ENCODE measurements at regions not wholly inside any gene's neighbourhood (a gene's known extent, or its start where the extent isn't known, plus 50 kb on each side); places are given as distances from the start of the nearest gene placed in this dataset.

DNA sequence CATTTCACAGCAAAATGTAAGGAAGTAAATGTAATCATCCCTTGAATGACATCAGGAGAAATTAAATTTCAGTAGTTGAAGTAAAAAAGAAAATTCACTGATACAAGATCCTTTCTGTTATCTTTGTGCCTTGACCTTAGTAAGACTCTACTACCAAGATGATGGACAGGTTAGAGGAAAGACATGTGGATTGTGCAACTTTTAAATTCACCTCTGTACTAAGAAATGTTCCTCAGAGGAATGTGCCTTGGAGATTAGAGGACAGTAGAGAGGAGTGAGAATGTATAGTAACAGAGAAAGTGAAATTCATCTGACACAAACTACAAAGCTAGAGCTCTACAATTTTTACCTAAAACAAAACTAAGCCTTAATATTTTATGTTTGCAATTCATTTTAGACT, 375.3 kb downstream of the PLOD2 start:
- Histone ChIP-seq H3K27ac (no peak overlapping the region), H3K36me3 (no peaks in the 10 kb centered on the region), H3K4me1 (no peaks in the 10 kb centered on the region), H3K27me3 (no peaks in the 10 kb centered on the region), H3K9me3 (no peaks in the 10 kb centered on the region), H3K4me3 (no peak overlapping the region)
- intact Hi-C loops (cut with DNase I), result no loop called here
- DNase-seq (ENCODE audit: extremely low spot score in 2 of 2), result no peak
- TF ChIP-seq POLR2A (IDR thresholded peaks at IDR 0.05) (no peak), POLR2AphosphoS5 (IDR thresholded peaks at IDR 0.05; ENCODE audit: insufficient read depth in 1 of 2, low read depth in 1 of 2) (no peak)
- TF ChIP-seq, protein P1, sequence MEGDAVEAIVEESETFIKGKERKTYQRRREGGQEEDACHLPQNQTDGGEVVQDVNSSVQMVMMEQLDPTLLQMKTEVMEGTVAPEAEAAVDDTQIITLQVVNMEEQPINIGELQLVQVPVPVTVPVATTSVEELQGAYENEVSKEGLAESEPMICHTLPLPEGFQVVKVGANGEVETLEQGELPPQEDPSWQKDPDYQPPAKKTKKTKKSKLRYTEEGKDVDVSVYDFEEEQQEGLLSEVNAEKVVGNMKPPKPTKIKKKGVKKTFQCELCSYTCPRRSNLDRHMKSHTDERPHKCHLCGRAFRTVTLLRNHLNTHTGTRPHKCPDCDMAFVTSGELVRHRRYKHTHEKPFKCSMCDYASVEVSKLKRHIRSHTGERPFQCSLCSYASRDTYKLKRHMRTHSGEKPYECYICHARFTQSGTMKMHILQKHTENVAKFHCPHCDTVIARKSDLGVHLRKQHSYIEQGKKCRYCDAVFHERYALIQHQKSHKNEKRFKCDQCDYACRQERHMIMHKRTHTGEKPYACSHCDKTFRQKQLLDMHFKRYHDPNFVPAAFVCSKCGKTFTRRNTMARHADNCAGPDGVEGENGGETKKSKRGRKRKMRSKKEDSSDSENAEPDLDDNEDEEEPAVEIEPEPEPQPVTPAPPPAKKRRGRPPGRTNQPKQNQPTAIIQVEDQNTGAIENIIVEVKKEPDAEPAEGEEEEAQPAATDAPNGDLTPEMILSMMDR (IDR thresholded peaks at IDR 0.05), result no peak

DNA sequence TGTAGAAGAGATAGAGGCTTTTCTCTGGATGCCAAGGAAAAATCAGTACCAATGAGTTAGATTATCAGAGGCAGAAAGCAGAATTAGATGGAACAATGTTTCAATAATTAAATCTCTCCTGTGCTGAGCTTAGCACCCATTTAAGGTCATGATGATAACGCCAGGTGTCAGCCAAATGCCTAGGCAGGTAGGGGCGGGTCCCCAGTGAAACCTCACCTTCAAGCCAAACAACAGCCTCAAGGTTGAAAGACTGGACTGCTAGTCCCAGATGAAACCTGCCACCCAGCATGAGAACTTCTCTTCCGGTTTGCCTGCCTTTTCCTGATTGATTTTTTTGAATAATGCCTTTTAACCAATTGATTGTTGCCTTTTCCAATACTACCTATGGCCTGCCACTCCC, 363.0 kb downstream of the PLOD2 start:
- Histone ChIP-seq H3K4me1 (no peaks in the 10 kb centered on the region), H3K4me3 (no peak overlapping the region), H3K9me3 (no peaks in the 10 kb centered on the region), H3K27ac (no peak overlapping the region), H3K27me3 (no peaks in the 10 kb centered on the region), H3K36me3 (no peaks in the 10 kb centered on the region)
- TF ChIP-seq, protein P1 (IDR thresholded peaks at IDR 0.05), result no peak
- TF ChIP-seq POLR2AphosphoS5 (IDR thresholded peaks at IDR 0.05; ENCODE audit: insufficient read depth in 1 of 2, low read depth in 1 of 2) (no peak), POLR2A (IDR thresholded peaks at IDR 0.05) (no peak)
- intact Hi-C loops (cut with DNase I), result no loop called here
- DNase-seq (ENCODE audit: extremely low spot score in 2 of 2), result no peak

DNA sequence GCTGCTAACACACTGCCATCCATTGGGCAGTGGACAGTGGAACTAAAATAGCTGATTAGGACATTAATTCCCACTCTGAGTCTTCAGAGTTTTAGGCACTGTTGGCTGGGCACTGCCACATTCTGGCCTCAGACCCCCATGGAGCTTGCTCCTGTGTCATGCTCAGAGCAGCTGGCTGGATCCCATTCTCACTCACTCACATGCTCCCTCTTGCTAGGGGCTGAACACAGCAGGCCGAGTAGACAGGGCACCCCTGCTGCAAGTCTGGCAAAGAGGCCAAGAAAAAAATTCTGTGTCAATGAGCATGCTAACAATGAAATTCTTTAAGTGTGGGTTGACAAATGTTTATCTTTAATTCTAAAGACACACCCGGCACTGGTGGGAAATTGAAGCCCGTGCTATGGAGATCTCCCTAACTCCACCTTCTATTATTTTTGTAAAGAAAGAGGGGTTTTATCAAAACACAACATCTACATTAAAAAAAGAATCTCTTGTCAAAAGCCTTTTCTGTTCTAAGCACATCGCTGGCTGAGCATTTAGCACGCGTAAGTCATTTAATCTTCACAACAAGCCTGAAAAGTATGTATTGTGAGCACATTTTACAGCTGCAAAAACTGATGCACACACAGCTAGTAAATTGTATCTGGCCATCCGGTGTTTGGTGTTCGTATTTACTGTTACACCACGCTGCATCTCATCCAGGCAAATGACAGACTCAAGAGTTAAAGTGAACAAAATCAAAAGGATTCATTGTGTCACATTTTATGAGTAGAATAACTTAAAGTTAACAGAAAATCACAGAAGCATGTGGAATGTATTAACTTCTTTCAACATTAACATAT, 362.1 kb downstream of the PLOD2 start:
- H3K27ac ChIP-seq, result no peak overlapping the region
- no peaks in the 10 kb centered on the region for H3K9me3 ChIP-seq
- no peaks in the 10 kb centered on the region for H3K36me3 ChIP-seq
- DNase-seq (ENCODE audit: extremely low spot score in 2 of 2), result no peak
- TF ChIP-seq POLR2A (IDR thresholded peaks at IDR 0.05) (no peak), POLR2AphosphoS5 (IDR thresholded peaks at IDR 0.05; ENCODE audit: insufficient read depth in 1 of 2, low read depth in 1 of 2) (no peak)
- TF ChIP-seq, protein P1 (IDR thresholded peaks at IDR 0.05), result no peak
- H3K4me3 ChIP-seq, result no peak overlapping the region
- H3K4me1 ChIP-seq, result no peaks in the 10 kb centered on the region
- H3K27me3 ChIP-seq, result no peaks in the 10 kb centered on the region
- intact Hi-C loops (cut with DNase I), result no loop called here

DNA sequence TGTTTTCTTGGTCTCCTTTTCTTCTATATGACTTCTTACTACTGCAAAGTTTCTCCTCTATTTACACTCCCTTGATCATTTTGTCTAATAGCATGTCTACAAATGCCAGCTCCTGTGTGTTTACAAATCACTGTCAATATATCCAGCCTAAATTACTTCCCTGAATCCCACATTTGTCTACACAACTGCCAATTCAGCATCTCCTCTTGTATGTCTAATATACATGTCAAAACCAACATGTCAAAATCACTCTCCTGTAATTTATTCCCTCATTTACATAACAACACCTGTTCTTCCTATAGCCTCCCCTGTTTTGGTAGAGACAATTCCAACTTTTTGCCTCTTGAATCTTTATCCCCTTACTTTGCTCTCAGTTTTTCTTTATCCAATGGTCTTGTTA, 359.3 kb downstream of the PLOD2 start:
- no peak for DNase-seq (ENCODE audit: extremely low spot score in 2 of 2)
- Histone ChIP-seq H3K4me1 (no peaks in the 10 kb centered on the region), H3K27ac (no peak overlapping the region), H3K4me3 (no peak overlapping the region), H3K36me3 (no peaks in the 10 kb centered on the region), H3K27me3 (no peaks in the 10 kb centered on the region), H3K9me3 (no peaks in the 10 kb centered on the region)
- intact Hi-C loops (cut with DNase I), result no loop called here
- no peak for TF ChIP-seq POLR2AphosphoS5 (IDR thresholded peaks at IDR 0.05; ENCODE audit: insufficient read depth in 1 of 2, low read depth in 1 of 2)
- TF ChIP-seq, protein P1 (IDR thresholded peaks at IDR 0.05), result no peak
- no peak for TF ChIP-seq POLR2A (IDR thresholded peaks at IDR 0.05)

DNA sequence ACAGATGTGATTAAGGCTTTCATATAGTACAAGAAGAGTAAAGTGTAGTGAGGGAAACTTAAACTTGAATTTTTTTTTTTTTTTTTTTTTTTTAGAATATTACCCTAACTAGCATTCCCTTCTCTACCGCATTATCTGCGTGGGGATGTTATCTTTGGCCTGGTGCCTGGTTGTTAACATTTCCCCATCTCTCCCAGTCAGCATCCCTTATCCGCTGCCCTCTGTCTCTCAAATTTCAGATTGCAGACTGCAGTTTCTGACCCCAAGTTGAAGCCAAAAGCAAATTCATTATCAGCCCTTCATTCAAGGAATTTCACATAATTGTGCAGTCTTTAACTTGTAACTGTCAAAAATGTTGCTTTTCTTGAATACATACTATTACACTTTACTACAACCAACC, 353.0 kb downstream of the PLOD2 start:
- Histone ChIP-seq H3K4me3 (no peak overlapping the region), H3K27me3 (no peaks in the 10 kb centered on the region), H3K4me1 (no peaks in the 10 kb centered on the region), H3K9me3 (no peaks in the 10 kb centered on the region), H3K36me3 (no peaks in the 10 kb centered on the region), H3K27ac (no peak overlapping the region)
- intact Hi-C loops (cut with DNase I), result no loop called here
- no peak for DNase-seq (ENCODE audit: extremely low spot score in 2 of 2)
- TF ChIP-seq POLR2AphosphoS5 (IDR thresholded peaks at IDR 0.05; ENCODE audit: insufficient read depth in 1 of 2, low read depth in 1 of 2) (no peak), POLR2A (IDR thresholded peaks at IDR 0.05) (no peak)
- TF ChIP-seq, protein P1 (IDR thresholded peaks at IDR 0.05), result no peak
